ENCODE measurements at regions not wholly inside any gene's neighbourhood (a gene's known extent, or its start where the extent isn't known, plus 50 kb on each side); places are given as distances from the start of the nearest gene placed in this dataset.

GRCh38 chrX:39645178-39645895, 452.4 kb downstream of the BCOR start:
- peak overlapping the region; percentile 44 for H3K4me3 ChIP-seq (ENCODE audit: low read depth, low read length)
- no peaks in the 10 kb centered on the region for H3K36me3 ChIP-seq (ENCODE audit: insufficient read depth, low read length)
- no peaks in the 10 kb centered on the region for H3K27me3 ChIP-seq (ENCODE audit: insufficient read depth, low read length)
- peak overlapping the region; percentile 91 for H3K27ac ChIP-seq (ENCODE audit: low read depth, low read length)
- peaks cover 5% of the 10 kb centered on the region for H3K4me1 ChIP-seq (ENCODE audit: control insufficient read depth, insufficient read depth, low read length, unreplicated experiment)
- peak overlapping the region; percentile 60 for H2AFZ ChIP-seq (ENCODE audit: low read length, unreplicated experiment)
- no peaks in the 10 kb centered on the region for H3K79me2 ChIP-seq (ENCODE audit: control insufficient read depth, insufficient read depth, low read length, unreplicated experiment)

- Histone ChIP-seq H3K4me1 (ENCODE audit: control insufficient read depth, insufficient read depth, low read length, unreplicated experiment) (peaks cover 5% of the 10 kb centered on the region), H3K36me3 (ENCODE audit: insufficient read depth, low read length) (no peaks in the 10 kb centered on the region), H3K27me3 (ENCODE audit: insufficient read depth, low read length) (no peaks in the 10 kb centered on the region), H3K4me3 (ENCODE audit: low read depth, low read length) (no peak overlapping the region), H2AFZ (ENCODE audit: low read length, unreplicated experiment) (no peak overlapping the region), H3K27ac (ENCODE audit: low read depth, low read length) (no peak overlapping the region), H3K79me2 (ENCODE audit: control insufficient read depth, insufficient read depth, low read length, unreplicated experiment) (no peaks in the 10 kb centered on the region)
Measured at GRCh38 chrX:39648548-39649254, 449.1 kb downstream of the BCOR start.

DNA sequence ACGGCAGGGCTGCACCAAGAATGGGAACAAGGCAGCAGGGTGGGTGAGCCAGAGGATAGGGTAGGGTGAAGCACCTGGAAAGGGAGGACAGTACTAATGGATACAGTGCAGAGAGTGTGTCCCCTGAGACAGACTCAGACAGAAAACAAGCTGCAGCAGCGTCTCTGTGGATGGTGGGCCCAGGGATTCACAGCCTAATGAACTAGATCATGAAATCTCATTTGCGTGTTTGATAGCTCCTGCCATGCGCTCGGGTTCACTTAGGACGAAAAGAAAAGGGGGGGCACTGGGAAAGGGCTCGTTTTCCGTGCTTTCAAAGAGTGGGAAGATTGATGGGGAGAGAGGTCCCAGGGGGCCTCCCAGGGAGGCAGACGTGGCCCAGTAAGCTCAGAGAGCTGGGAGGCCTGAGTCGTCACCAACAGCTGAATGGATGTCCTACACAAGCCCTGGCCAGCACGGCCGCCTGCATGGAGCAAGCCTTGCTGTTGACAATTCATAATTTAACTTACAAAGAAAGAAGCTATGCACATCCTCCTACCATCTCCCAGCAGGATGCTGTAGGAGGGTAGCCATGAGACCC, 446.9 kb downstream of the BCOR start:
- Histone ChIP-seq H3K27me3 (ENCODE audit: insufficient read depth, low read length) (no peaks in the 10 kb centered on the region), H3K4me1 (ENCODE audit: control insufficient read depth, insufficient read depth, low read length, unreplicated experiment) (peaks cover 2% of the 10 kb centered on the region), H3K36me3 (ENCODE audit: insufficient read depth, low read length) (no peaks in the 10 kb centered on the region), H3K27ac (ENCODE audit: low read depth, low read length) (no peak overlapping the region), H2AFZ (ENCODE audit: low read length, unreplicated experiment) (no peak overlapping the region), H3K79me2 (ENCODE audit: control insufficient read depth, insufficient read depth, low read length, unreplicated experiment) (no peaks in the 10 kb centered on the region), H3K4me3 (ENCODE audit: low read depth, low read length) (no peak overlapping the region)

DNA sequence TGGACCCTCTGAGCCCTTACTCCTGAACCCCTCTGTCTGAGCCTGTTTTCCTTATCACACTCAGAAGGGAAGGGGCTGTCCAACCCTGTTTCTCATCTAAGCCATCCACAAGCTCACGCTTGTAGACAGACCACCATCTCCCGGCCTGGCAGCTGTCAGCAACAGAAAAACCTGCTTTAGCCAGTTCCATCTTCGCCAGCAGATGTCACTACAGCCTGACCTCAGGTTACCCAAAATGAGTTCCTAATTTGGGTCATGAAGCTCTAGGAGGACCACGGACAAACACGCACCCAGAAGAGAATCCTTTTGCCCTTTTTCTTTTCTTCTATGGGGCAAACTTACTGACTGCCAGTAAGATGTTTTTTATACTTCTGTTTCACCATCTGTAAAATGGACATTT, 445.4 kb downstream of the BCOR start:
- Histone ChIP-seq H3K36me3 (ENCODE audit: insufficient read depth, low read length) (no peaks in the 10 kb centered on the region), H3K27ac (ENCODE audit: low read depth, low read length) (no peak overlapping the region), H2AFZ (ENCODE audit: low read length, unreplicated experiment) (no peak overlapping the region), H3K4me3 (ENCODE audit: low read depth, low read length) (no peak overlapping the region), H3K4me1 (ENCODE audit: control insufficient read depth, insufficient read depth, low read length, unreplicated experiment) (no peaks in the 10 kb centered on the region), H3K27me3 (ENCODE audit: insufficient read depth, low read length) (no peaks in the 10 kb centered on the region), H3K79me2 (ENCODE audit: control insufficient read depth, insufficient read depth, low read length, unreplicated experiment) (no peaks in the 10 kb centered on the region)

GRCh38 chrX:39653691-39654090, 444.1 kb downstream of the BCOR start:
- Histone ChIP-seq H3K79me2 (ENCODE audit: control insufficient read depth, insufficient read depth, low read length, unreplicated experiment) (no peaks in the 10 kb centered on the region), H3K27ac (ENCODE audit: low read depth, low read length) (no peak overlapping the region)

GRCh38 chrX:39654183-39654925, 443.4 kb downstream of the BCOR start:
- H3K79me2 ChIP-seq (ENCODE audit: control insufficient read depth, insufficient read depth, low read length, unreplicated experiment) = no peaks in the 10 kb centered on the region
- H3K27ac ChIP-seq (ENCODE audit: low read depth, low read length) = no peak overlapping the region
- no peaks in the 10 kb centered on the region for H3K4me1 ChIP-seq (ENCODE audit: control insufficient read depth, insufficient read depth, low read length, unreplicated experiment)
- no peak overlapping the region for H2AFZ ChIP-seq (ENCODE audit: low read length, unreplicated experiment)
- H3K4me3 ChIP-seq (ENCODE audit: low read depth, low read length) = no peak overlapping the region
- H3K36me3 ChIP-seq (ENCODE audit: insufficient read depth, low read length) = no peaks in the 10 kb centered on the region
- H3K27me3 ChIP-seq (ENCODE audit: insufficient read depth, low read length) = no peaks in the 10 kb centered on the region

More at GRCh38 chrX:39653691-39654090, 444.1 kb downstream of the BCOR start:
- Histone ChIP-seq H3K27me3 (ENCODE audit: insufficient read depth, low read length) (no peaks in the 10 kb centered on the region), H3K4me1 (ENCODE audit: control insufficient read depth, insufficient read depth, low read length, unreplicated experiment) (no peaks in the 10 kb centered on the region), H3K4me3 (ENCODE audit: low read depth, low read length) (no peak overlapping the region), H2AFZ (ENCODE audit: low read length, unreplicated experiment) (no peak overlapping the region), H3K36me3 (ENCODE audit: insufficient read depth, low read length) (no peaks in the 10 kb centered on the region)

DNA sequence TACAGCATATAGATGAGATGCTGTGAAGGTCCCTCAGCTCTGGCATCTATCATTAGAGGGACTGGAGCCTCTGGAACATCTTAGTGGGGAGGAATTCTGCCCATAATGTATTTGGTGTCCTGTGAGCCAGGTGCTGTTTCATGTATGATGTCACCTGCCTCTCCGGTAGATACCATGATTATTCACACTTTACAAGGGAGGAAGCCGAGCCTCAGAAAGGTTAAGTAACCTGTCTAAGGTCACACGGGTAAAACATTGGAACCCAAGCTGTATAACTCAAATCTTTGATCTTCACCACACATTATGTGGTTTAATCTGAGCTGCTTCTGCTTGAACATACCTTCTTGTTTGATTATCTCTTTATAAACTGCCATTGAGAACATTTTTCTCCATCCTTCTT, 442.8 kb downstream of the BCOR start:
- Histone ChIP-seq H3K27me3 (ENCODE audit: insufficient read depth, low read length) (no peaks in the 10 kb centered on the region), H3K4me1 (ENCODE audit: control insufficient read depth, insufficient read depth, low read length, unreplicated experiment) (no peaks in the 10 kb centered on the region), H2AFZ (ENCODE audit: low read length, unreplicated experiment) (no peak overlapping the region), H3K4me3 (ENCODE audit: low read depth, low read length) (no peak overlapping the region), H3K36me3 (ENCODE audit: insufficient read depth, low read length) (no peaks in the 10 kb centered on the region), H3K27ac (ENCODE audit: low read depth, low read length) (no peak overlapping the region), H3K79me2 (ENCODE audit: control insufficient read depth, insufficient read depth, low read length, unreplicated experiment) (no peaks in the 10 kb centered on the region)

GRCh38 chrX:39661116-39661907, 436.4 kb downstream of the BCOR start:
- Histone ChIP-seq H3K36me3 (ENCODE audit: insufficient read depth, low read length) (no peaks in the 10 kb centered on the region), H3K79me2 (ENCODE audit: control insufficient read depth, insufficient read depth, low read length, unreplicated experiment) (no peaks in the 10 kb centered on the region), H3K4me1 (ENCODE audit: control insufficient read depth, insufficient read depth, low read length, unreplicated experiment) (peaks cover 14% of the 10 kb centered on the region), H2AFZ (ENCODE audit: low read length, unreplicated experiment) (no peak overlapping the region), H3K27ac (ENCODE audit: low read depth, low read length) (no peak overlapping the region), H3K27me3 (ENCODE audit: insufficient read depth, low read length) (no peaks in the 10 kb centered on the region), H3K4me3 (ENCODE audit: low read depth, low read length) (no peak overlapping the region)

GRCh38 chrX:39665830-39666518, 431.8 kb downstream of the BCOR start:
- peak overlapping the region; percentile 72 for H3K27ac ChIP-seq (ENCODE audit: low read depth, low read length)
- H3K27me3 ChIP-seq (ENCODE audit: insufficient read depth, low read length) = no peaks in the 10 kb centered on the region
- no peak overlapping the region for H3K4me3 ChIP-seq (ENCODE audit: low read depth, low read length)
- H2AFZ ChIP-seq (ENCODE audit: low read length, unreplicated experiment) = no peak overlapping the region
- H3K4me1 ChIP-seq (ENCODE audit: control insufficient read depth, insufficient read depth, low read length, unreplicated experiment) = peaks cover 30% of the 10 kb centered on the region
- H3K79me2 ChIP-seq (ENCODE audit: control insufficient read depth, insufficient read depth, low read length, unreplicated experiment) = no peaks in the 10 kb centered on the region
- no peaks in the 10 kb centered on the region for H3K36me3 ChIP-seq (ENCODE audit: insufficient read depth, low read length)
